ENCODE measurements at regions not wholly inside any gene's neighbourhood (a gene's known extent, or its start where the extent isn't known, plus 50 kb on each side); places are given as distances from the start of the nearest gene placed in this dataset.

- TF ChIP-seq POLR2A (IDR thresholded peaks at IDR 0.05) (no peak), CTCF (IDR thresholded peaks at IDR 0.05) (no peak)
These were observed 206.0 kb upstream of the RBM19 start for GRCh38 chr12:114172135-114172534.
